Fibroblast of the aortic adventitia (primary cell): ENCODE measurements at regions not wholly inside any gene's neighbourhood (a gene's known extent, or its start where the extent isn't known, plus 50 kb on each side); places are given as distances from the start of the nearest gene placed in this dataset.
"Not testable (repeated sequence)": the region's sequence is repeated elsewhere in the genome, so short reads cannot be mapped to it uniquely, and the experiment has no call there.

Source experiments
- DNase-seq: peaks from one replicate; pipeline ENCODE4 v3.0.0-alpha.2; 2010; ENCODE audit warnings: low read depth
- H3K4me3 ChIP-seq: 2 replicates; pipeline ENCODE4 v1.5.1; 2011; ENCODE audit warnings: low read depth, mild to moderate bottlenecking, control low read depth, low read length, moderate library complexity
- CTCF ChIP-seq: IDR thresholded peaks from 2 replicates; pipeline ENCODE4 v1.5.1; 2011; ENCODE audit warnings: mild to moderate bottlenecking, low read length, control low read depth, inconsistent platforms; ENCODE audit not compliant: insufficient read depth

DNA sequence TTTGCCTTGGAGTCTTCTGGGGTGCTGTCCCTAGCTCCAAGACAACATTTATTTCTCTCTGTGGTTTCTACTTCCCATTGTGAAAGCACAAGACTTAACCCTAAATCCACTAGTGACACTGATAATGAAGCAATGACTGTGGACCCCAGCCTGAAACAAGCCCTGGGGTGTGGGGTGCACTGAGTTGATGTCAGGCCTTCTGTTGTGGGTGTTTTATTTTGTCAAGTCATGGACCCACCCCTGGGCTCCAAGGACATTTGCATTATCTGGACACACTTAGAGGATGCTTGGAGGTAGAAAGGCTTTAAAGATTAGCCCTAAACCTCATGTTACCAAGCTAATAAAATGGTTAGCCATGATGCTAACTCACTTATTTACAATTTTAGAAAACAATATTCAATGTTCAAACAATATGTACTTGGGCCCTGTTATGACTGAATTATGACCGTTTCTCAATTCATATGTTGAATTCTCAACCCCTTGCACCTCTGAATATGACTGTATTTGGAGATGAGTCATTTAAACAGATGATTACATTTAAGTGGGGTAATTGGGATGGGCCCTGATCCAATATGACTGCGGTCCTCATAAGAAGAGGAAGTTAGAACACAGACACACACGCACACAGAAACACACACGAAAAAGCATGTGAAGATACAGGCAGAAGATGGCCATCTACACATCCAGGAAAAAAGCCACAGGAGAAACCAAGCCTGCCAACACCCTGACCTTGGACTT, 137.2 kb upstream of the IGFBP3 start:
- no peak overlapping the region for H3K4me3 ChIP-seq
- DNase-seq, result peak; percentile 31
- TF ChIP-seq CTCF, result no peak

DNA sequence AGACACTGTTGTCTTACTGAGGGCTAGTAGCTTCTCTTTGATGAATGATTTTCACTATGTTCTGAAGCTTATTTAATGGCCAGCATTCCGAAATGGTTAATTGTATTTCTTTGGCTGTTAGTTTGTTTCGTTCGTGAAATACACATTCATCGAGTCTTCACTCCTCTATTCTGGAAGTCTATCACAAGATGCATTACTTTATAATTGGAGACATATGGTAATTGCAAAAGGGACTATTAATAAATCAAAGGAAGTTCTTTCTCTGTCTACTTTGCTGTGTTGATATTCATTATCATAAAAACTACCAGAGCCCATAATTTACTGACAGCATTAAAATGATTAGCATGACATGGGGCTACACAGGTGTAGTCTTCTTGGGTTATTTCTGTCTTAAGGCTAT, 133.8 kb upstream of the IGFBP3 start:
- no peak overlapping the region for H3K4me3 ChIP-seq
- no peak for DNase-seq
- TF ChIP-seq CTCF, result no peak

- peak; percentile 21 for DNase-seq
- TF ChIP-seq CTCF, result no peak
- no peak overlapping the region for H3K4me3 ChIP-seq
Measured at GRCh38 chr7:46054272-46054671, 133.2 kb upstream of the IGFBP3 start.

GRCh38 chr7:46047581-46047980, 126.5 kb upstream of the IGFBP3 start:
- no peak overlapping the region for H3K4me3 ChIP-seq
- no peak for TF ChIP-seq CTCF
- DNase-seq, result no peak

DNA sequence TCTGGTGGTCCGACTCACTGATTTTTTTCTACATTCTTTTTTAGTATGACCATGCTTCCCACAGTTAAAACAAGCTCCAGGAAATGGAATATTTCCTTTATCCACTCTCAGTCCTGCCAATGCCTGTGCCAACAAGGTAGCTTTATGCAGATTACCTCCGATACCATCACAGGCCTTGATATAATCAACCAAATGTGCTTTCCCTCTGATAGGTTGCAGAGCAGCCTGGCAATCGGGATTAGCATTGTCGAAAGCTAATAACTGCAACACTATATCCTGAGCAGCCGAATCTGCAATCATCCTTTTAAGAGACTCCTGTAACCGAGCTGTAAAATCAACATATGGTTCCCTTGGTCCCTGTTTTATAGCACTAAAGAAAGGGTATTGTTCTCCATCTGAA, 122.3 kb upstream of the IGFBP3 start:
- DNase-seq, H3K4me3 ChIP-seq: not testable (repeated sequence)

DNA sequence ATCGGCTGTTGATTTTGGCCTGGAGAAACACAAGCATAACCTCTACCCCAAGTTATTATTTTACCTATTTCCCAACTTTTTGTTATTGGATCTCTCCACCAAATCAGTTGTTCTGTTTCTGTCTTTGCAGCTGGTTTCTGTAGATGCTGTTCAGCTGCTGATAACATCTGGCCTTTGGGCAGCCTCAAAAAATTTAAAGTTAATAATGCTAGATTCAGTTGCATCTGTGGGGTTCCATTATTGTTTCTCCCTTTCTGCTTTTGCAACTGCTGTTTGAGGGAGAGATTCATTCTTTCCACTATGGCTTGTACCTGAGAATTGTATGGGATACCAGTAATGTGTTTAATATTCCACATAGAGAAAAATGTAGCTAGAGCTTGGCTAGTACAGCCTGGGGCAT, 118.7 kb upstream of the IGFBP3 start:
- DNase-seq, H3K4me3 ChIP-seq: not testable (repeated sequence)

DNA sequence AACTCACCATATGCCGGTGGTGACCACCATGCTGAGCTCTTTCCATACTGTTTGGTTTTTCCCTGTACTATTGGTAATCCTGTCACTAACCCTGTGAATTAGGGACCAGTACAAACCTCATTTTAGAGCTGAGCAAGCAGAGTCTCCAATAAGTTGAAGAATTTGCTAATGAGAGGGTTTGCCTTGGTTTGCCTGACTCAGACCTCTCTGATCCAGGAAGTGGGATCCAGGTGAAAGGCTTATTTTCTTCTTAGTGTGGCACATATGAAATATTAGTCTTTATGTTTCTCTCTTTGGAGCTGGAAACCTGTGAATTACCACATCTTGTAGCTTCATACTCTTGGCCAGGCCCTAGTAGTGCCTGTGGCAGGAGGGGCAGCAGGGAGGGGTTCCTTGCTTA, 114.1 kb upstream of the IGFBP3 start:
- no peak overlapping the region for H3K4me3 ChIP-seq
- TF ChIP-seq CTCF, result no peak
- DNase-seq, result no peak

DNA sequence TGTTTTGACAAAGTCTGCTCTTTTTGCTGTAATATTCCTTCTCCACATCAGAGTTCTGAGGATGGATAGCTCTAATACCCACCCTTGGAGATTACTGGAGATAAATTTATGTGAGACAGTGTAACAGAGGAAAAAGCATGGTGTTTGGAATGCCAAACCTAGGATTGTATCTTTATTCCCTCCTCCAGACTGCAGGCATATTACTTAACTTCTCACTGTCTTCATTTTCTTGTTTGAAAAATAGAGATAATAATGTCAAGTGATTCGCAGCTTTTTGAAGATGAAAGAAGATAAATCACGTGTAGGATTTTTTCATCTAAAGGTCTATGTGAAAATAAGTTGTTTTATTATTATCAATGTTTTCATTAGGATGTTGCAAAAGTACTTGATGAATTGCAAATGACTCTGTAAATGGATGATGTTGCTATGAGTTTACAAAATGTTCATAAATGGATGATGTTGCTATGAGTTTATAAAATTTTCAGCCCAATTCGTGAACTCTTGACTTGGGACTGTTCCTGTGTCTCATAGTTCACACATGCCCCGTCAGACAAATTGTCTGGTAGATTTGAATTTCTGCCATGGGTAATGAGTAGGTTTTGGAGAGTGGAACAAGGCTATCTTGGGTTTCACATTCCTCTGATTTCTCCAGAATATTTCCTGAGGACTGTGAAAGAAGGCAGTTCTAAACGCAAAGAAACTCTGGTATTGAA, 113.1 kb upstream of the IGFBP3 start:
- no peak for TF ChIP-seq CTCF
- H3K4me3 ChIP-seq, result no peak overlapping the region
- peak; percentile 87 for DNase-seq
